ENCODE measurements at regions not wholly inside any gene's neighbourhood (a gene's known extent, or its start where the extent isn't known, plus 50 kb on each side); places are given as distances from the start of the nearest gene placed in this dataset.

DNA sequence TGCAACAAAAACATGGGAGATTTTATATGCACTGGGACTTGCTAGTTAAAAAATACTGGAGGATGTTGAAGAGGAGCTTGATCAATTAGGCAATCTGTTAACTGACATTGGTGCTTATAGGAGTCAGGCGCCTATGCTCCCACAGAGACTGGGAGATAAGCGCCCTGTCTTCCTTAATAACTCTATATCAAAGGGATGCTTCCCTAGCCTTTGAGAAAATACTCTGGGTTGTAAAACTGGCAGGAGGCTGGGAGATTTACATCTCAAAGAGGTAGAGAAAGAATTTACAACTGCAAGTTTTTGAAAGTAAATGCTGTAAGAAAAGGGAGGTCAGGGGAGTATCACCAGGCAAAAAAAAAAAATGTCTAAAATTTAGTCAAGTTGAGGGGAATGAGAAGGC is 325.4 kb downstream of the PCDH10 start:
- no peak for TF ChIP-seq POLR2A (IDR thresholded peaks at IDR 0.05)
- TF ChIP-seq, protein P1, sequence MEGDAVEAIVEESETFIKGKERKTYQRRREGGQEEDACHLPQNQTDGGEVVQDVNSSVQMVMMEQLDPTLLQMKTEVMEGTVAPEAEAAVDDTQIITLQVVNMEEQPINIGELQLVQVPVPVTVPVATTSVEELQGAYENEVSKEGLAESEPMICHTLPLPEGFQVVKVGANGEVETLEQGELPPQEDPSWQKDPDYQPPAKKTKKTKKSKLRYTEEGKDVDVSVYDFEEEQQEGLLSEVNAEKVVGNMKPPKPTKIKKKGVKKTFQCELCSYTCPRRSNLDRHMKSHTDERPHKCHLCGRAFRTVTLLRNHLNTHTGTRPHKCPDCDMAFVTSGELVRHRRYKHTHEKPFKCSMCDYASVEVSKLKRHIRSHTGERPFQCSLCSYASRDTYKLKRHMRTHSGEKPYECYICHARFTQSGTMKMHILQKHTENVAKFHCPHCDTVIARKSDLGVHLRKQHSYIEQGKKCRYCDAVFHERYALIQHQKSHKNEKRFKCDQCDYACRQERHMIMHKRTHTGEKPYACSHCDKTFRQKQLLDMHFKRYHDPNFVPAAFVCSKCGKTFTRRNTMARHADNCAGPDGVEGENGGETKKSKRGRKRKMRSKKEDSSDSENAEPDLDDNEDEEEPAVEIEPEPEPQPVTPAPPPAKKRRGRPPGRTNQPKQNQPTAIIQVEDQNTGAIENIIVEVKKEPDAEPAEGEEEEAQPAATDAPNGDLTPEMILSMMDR (IDR thresholded peaks at IDR 0.05) = no peak
- no peak for DNase-seq
- intact Hi-C loops (cut with DNase I; ENCODE audit: low total_unique reads) = no loop called here
- Histone ChIP-seq H3K36me3 (peaks cover 0 to 4% of the 10 kb centered on the region in 2 donors), H3K4me1 (no peaks in the 10 kb centered on the region), H3K4me3 (no peak overlapping the region), H3K27ac (no peak overlapping the region), H3K27me3 (no peaks in the 10 kb centered on the region), H3K9me3 (no peaks in the 10 kb centered on the region)

DNA sequence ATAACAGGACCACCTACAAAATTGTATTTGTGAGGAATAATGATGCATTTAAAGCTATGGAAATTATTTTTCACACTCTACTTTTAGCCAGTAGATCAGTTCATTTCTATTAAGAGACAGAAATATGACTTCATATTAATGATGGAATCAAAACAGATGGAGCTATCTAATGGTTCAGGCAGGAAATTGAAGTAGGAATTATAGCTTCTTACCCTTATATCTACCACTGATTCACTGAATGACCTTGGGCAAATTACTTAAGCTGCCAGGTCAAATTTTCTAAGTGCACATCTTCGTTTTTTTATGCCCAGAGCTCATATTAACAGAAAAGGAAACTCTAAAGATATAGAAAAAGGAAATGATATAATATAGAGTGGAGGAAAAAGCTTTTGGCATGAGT is 323.1 kb downstream of the PCDH10 start:
- H3K9me3 ChIP-seq = no peaks in the 10 kb centered on the region
- H3K27ac ChIP-seq = no peak overlapping the region
- intact Hi-C loops (cut with DNase I; ENCODE audit: low total_unique reads) = no loop called here
- no peaks in the 10 kb centered on the region for H3K27me3 ChIP-seq
- no peak overlapping the region for H3K4me3 ChIP-seq
- DNase-seq = no peak
- peaks cover 0 to 4% of the 10 kb centered on the region in 2 donors for H3K36me3 ChIP-seq
- H3K4me1 ChIP-seq = no peaks in the 10 kb centered on the region
- TF ChIP-seq POLR2A (IDR thresholded peaks at IDR 0.05) = no peak
- TF ChIP-seq, protein P1 (IDR thresholded peaks at IDR 0.05) = no peak

DNA sequence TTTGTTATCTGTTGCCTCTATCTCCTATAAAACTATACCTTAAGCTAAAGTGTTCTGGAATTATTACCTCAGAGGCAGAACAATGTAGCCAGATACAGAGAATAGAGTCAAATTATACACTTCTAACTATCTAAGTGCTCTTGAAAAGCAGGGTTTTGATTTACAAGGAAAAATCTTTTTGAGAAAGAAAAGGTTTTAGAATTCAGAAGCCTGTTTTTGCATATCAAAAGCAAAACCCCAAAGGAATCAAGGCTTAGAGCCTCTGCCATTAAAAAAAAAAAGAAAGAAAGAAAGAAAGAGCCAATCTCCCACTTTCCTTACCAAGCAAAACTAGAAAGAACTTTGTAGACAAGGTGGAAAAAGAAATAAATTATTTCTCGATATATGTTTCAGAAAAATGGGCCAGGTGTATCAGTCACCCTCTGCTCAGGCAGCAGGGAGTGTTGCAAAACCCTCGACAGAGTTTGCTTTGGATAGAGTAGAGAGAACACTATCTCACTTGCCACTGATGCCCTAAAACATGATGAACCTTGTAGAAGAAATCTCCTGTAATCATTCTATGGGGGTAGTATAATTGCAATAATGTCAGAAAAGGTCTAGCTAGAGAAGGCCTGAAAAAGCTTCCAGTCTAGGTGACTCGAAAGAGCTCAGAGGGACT is 318.3 kb downstream of the PCDH10 start:
- TF ChIP-seq POLR2A (IDR thresholded peaks at IDR 0.05) = no peak
- TF ChIP-seq, protein P1 (IDR thresholded peaks at IDR 0.05) = no peak
- H3K4me1 ChIP-seq = no peaks in the 10 kb centered on the region
- no peak overlapping the region for H3K27ac ChIP-seq
- no peak overlapping the region for H3K4me3 ChIP-seq
- no peaks in the 10 kb centered on the region for H3K27me3 ChIP-seq
- H3K36me3 ChIP-seq = peaks cover 0 to 4% of the 10 kb centered on the region in 2 donors
- no peak for DNase-seq
- H3K9me3 ChIP-seq = no peaks in the 10 kb centered on the region
- intact Hi-C loops (cut with DNase I; ENCODE audit: low total_unique reads) = no loop called here

DNA sequence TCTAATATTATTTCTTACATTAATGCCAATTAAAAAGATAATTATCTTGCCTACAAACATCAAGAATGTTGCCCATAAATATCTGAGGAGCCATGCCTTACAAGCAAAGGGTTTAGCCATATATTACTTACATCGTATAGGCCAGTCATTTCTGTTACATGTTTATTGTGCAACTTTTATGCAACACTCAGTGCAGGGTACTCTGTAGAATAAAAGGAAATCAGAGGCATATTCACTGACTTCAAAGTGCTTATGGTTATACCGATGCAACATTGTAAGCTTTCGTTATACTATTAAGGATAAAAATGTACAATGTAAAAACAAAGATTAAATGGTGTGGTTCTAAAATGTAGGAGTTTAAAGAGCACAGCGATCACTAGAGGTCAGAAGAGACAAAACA is 315.9 kb downstream of the PCDH10 start:
- TF ChIP-seq, protein P1 (IDR thresholded peaks at IDR 0.05) = no peak
- no peak for TF ChIP-seq POLR2A (IDR thresholded peaks at IDR 0.05)
- H3K4me1 ChIP-seq = no peaks in the 10 kb centered on the region
- H3K27me3 ChIP-seq = no peaks in the 10 kb centered on the region
- DNase-seq = no peak
- intact Hi-C loops (cut with DNase I; ENCODE audit: low total_unique reads) = no loop called here
- H3K27ac ChIP-seq = no peak overlapping the region
- no peaks in the 10 kb centered on the region for H3K9me3 ChIP-seq
- no peak overlapping the region for H3K4me3 ChIP-seq
- H3K36me3 ChIP-seq = no peaks in the 10 kb centered on the region

DNA sequence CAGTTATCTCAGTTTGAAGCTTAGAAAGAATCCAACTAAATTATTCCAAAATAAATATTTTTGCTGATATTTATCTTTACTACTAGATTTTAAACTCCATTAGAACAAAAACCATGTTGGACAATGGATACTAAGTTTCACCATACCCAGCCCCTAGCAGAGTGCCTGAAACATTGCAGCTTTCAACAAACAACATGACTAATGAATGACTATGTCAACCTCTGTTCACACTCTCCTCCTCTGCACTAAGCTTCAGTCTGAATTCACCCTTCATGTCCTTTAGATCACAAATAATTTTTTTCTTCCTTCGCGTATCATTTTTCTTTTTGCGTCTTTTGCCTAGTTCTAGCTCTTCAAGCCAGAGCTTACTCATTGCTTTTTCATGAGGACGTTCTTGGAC is 315.2 kb downstream of the PCDH10 start:
- no peak overlapping the region for H3K27ac ChIP-seq
- DNase-seq = no peak
- no peak overlapping the region for H3K4me3 ChIP-seq
- no peaks in the 10 kb centered on the region for H3K9me3 ChIP-seq
- no peaks in the 10 kb centered on the region for H3K36me3 ChIP-seq
- H3K4me1 ChIP-seq = no peaks in the 10 kb centered on the region
- TF ChIP-seq, protein P1 (IDR thresholded peaks at IDR 0.05) = no peak
- no peak for TF ChIP-seq POLR2A (IDR thresholded peaks at IDR 0.05)
- intact Hi-C loops (cut with DNase I; ENCODE audit: low total_unique reads) = no loop called here
- H3K27me3 ChIP-seq = no peaks in the 10 kb centered on the region

Data from uterus (tissue), 3 donors.